ENCODE measurements at regions not wholly inside any gene's neighbourhood (a gene's known extent, or its start where the extent isn't known, plus 50 kb on each side); places are given as distances from the start of the nearest gene placed in this dataset.

GRCh38 chr2:62440281-62440946 is 65.6 kb downstream of the TMEM17 start:
- Histone ChIP-seq H3K36me3 (no peaks in the 10 kb centered on the region), H3K27me3 (no peaks in the 10 kb centered on the region), H3K9me3 (no peaks in the 10 kb centered on the region), H3K4me1 (ENCODE audit: control insufficient read depth in 1 of 2, insufficient read depth in 1 of 2, low read depth in 1 of 2, low read length in 1 of 2) (peaks cover 0 to 3% of the 10 kb centered on the region in 2 experiments), H3K27ac (no peak overlapping the region), H3K4me3 (ENCODE audit: low read depth in 1 of 2, low read length in 1 of 2) (no peak overlapping the region)
- no peak for TF ChIP-seq CTCF (IDR thresholded peaks at IDR 0.05)

GRCh38 chr2:62439425-62439824 is 66.6 kb downstream of the TMEM17 start:
- Histone ChIP-seq H3K27ac (no peak overlapping the region), H3K9me3 (no peaks in the 10 kb centered on the region), H3K4me1 (ENCODE audit: control insufficient read depth in 1 of 2, insufficient read depth in 1 of 2, low read depth in 1 of 2, low read length in 1 of 2) (peaks cover 0 to 3% of the 10 kb centered on the region in 2 experiments), H3K36me3 (no peaks in the 10 kb centered on the region), H3K4me3 (ENCODE audit: low read depth in 1 of 2, low read length in 1 of 2) (no peak overlapping the region), H3K27me3 (no peaks in the 10 kb centered on the region)
- no peak for TF ChIP-seq CTCF (IDR thresholded peaks at IDR 0.05)

GRCh38 chr2:62437785-62438184 is 68.2 kb downstream of the TMEM17 start:
- Histone ChIP-seq H3K9me3 (no peaks in the 10 kb centered on the region), H3K4me3 (ENCODE audit: low read depth in 1 of 2, low read length in 1 of 2) (no peak overlapping the region), H3K4me1 (ENCODE audit: control insufficient read depth in 1 of 2, insufficient read depth in 1 of 2, low read depth in 1 of 2, low read length in 1 of 2) (peaks cover 0 to 3% of the 10 kb centered on the region in 2 experiments), H3K27me3 (no peaks in the 10 kb centered on the region), H3K27ac (no peak overlapping the region), H3K36me3 (no peaks in the 10 kb centered on the region)
- no peak for TF ChIP-seq CTCF (IDR thresholded peaks at IDR 0.05)

GRCh38 chr2:62435720-62436119 is 70.3 kb downstream of the TMEM17 start:
- H3K4me1 ChIP-seq (ENCODE audit: control insufficient read depth in 1 of 2, insufficient read depth in 1 of 2, low read depth in 1 of 2, low read length in 1 of 2) = peaks cover 0 to 3% of the 10 kb centered on the region in 2 experiments
- no peaks in the 10 kb centered on the region for H3K27me3 ChIP-seq
- TF ChIP-seq CTCF (IDR thresholded peaks at IDR 0.05) = no peak
- no peaks in the 10 kb centered on the region for H3K36me3 ChIP-seq
- no peak overlapping the region for H3K27ac ChIP-seq
- H3K9me3 ChIP-seq = no peaks in the 10 kb centered on the region
- no peak overlapping the region for H3K4me3 ChIP-seq (ENCODE audit: low read depth in 1 of 2, low read length in 1 of 2)

GRCh38 chr2:62432407-62432806 is 73.6 kb downstream of the TMEM17 start:
- Histone ChIP-seq H3K9me3 (no peaks in the 10 kb centered on the region), H3K27ac (no peak overlapping the region), H3K27me3 (no peaks in the 10 kb centered on the region), H3K4me3 (ENCODE audit: low read depth in 1 of 2, low read length in 1 of 2) (no peak overlapping the region), H3K36me3 (no peaks in the 10 kb centered on the region), H3K4me1 (ENCODE audit: control insufficient read depth in 1 of 2, insufficient read depth in 1 of 2, low read depth in 1 of 2, low read length in 1 of 2) (no peaks in the 10 kb centered on the region)
- TF ChIP-seq CTCF (IDR thresholded peaks at IDR 0.05) = no peak

All from neutrophil (primary cell).